DMS153 (cell line): ENCODE measurements at regions not wholly inside any gene's neighbourhood (a gene's known extent, or its start where the extent isn't known, plus 50 kb on each side); places are given as distances from the start of the nearest gene placed in this dataset.

Experiments used
- DNase-seq: peaks from one replicate; lab custom pipeline; 2025; lab: John Stamatoyannopoulos, UW

- DNase-seq = no peak
Observed at GRCh38 chr6:4187480-4187879, 52.1 kb upstream of the ECI2 start.

GRCh38 chr6:4186385-4186784 is 51.0 kb upstream of the ECI2 start:
- no peak for DNase-seq

GRCh38 chr6:4185846-4186245 is 50.5 kb upstream of the ECI2 start:
- DNase-seq = no peak

- no peak for DNase-seq
Observed at GRCh38 chr6:4185419-4185818, 50.0 kb upstream of the ECI2 start.
